DMS114 treated with DMSO at 0.1 percent for 48 hours (cell line): ENCODE measurements at regions not wholly inside any gene's neighbourhood (a gene's known extent, or its start where the extent isn't known, plus 50 kb on each side); places are given as distances from the start of the nearest gene placed in this dataset.
"Not testable (repeated sequence)": the region's sequence is repeated elsewhere in the genome, so short reads cannot be mapped to it uniquely, and the experiment has no call there.

ENCODE experiments used
- DNase-seq: peaks from one replicate; lab custom pipeline; 2025; ENCODE audit not compliant: unreplicated experiment; lab: John Stamatoyannopoulos, UW

DNA sequence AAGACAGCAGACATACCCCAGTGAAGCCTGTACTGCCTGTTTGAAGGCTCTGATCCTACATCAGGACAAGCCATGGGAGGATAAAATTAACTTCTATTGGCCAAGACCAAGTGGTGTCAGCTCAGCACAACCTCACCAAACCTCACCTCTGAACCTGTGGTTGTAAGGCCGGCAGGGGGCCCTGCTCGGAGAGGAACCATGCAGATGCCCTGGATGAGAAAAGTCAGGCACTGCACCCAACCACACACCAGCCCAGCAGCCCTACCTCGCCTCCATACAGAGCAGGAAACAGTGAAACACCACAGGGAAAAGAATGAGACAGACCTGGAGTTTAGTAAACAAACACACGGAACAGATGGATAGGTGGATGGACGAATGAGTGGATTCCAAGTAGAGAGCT lies 70.0 kb upstream of the PAX7 start:
- no peak for DNase-seq

DNA sequence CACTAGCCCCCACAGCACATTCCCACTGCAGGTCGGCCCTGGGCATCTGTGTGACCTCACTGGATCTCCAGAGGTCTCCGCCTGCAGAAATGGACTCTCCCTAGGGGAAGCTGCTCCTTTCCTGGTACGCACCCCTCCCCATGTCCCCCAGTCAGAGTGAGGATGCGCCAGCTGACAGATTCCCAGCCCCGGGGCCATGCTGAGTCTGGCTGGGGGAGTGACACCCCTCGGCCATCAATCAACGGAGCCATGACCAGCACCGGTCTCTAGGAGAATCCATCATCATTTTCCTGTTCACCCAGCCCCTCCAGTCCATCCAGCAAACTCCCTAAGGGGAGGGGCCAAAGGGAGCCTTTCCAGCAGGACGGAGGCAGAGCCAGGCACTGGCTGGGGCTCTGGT lies 68.7 kb upstream of the PAX7 start:
- no peak for DNase-seq

DNA sequence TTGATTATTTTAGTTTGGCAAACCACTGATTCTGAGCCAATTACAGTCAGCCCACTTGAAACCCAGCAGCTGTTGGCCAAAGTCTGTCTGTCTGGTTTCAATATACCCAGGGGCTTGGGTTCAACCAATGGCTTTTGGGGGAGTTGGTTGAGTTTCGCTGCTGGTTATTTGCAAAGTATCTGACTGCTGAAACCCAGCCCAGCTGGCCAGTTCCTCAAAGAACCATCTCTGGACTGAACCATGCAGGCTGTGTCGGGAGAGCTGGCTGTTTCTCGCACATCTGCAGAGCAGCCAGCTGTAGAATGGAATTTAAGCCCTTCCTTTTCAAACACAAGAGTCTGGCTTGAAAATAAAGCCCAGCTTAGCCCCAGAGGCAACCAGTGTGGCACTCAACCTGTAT lies 66.0 kb upstream of the PAX7 start:
- DNase-seq: no peak

DNA sequence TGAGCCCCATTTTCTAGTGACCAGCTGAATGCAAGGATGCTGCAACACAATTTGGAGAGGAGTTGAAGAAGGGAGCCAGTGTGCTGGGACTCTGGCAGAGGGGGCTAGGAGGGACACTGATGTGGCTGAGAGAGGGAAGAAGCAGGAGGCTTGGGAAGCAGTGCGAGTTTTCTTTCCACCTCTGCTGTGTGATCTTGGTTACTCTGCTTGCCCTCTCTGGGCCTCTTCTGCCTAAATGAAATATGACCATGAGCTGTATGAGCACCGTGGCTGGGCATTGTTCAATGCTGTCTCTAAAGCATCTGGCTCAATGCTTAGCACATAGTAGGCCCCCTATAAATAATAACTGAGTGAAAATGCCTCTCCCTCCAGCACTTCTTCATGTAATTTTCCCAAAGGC lies 65.3 kb upstream of the PAX7 start:
- DNase-seq: no peak

DNA sequence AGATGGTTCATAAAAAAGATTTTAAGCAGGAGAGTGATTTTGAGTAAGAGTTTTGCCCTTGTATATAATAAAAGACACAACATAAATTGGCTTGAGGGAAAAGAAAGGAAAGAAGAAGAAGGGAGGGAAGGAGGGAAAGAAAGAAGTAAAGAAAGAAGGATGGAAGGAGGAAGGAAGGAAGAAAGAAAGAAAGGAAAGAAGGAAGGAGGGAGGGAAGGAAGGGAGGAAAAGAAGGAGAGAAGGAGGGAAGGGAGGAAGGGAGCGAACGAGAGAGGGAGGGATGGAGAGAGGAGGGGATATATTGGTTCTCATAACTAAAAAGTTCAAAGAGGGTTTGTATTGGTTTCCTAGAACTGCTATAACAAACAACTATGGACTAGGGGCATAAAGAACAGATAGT lies 62.2 kb upstream of the PAX7 start:
- no peak for DNase-seq

DNA sequence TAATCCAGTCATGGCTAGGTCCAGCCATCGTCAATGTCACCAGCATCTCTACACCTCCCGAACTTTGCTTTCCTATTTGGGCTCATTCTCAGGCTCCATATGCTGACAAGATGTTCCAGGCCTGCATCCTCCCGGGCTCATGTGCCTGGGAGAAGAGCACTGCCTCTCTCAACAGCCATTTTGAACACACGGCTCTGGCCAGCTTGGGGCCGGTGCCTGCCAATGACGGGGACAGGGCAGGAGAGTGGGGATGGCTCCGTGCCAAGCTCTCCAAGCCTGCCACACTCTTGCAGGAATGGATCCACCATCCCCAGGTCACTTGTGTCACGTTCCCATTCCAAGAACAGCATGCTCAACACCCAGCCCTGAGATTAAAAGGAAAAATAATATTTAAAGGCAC lies 61.4 kb upstream of the PAX7 start:
- no peak for DNase-seq

DNA sequence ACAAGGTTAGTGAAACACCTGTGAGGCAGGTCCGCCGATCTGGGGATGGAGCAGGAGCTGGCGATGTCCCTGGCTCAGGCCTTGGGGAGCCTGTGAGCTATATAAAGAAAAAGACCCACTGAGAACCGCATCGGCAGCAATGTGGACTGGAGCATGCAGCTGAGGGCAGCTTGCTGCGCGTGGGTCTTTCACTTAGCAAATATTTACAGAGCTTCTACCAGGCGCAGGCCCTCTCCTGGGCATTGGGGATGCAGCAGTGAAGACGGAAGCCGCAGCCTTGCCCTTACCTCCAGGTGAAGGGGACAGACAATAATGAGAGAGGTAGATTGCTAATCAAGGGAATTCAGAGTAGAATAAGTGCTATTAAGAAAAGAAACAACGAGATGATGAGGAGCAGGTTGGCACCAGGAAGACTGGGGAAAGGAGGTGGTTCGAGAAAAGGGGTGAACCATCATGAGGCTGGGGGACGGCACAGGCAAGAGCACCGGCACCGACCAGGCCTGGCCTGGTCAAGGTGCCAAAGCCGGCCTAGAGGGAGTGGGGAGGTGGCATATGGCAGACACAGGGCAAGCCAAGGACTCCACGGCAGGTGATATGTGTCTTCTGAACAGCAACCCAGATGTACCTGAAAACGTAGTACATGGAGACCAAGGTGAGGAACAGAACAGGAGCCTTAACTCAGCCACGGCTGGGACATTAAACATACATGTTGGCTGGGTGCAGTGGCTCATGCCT lies 60.7 kb upstream of the PAX7 start:
- no peak for DNase-seq

DNA sequence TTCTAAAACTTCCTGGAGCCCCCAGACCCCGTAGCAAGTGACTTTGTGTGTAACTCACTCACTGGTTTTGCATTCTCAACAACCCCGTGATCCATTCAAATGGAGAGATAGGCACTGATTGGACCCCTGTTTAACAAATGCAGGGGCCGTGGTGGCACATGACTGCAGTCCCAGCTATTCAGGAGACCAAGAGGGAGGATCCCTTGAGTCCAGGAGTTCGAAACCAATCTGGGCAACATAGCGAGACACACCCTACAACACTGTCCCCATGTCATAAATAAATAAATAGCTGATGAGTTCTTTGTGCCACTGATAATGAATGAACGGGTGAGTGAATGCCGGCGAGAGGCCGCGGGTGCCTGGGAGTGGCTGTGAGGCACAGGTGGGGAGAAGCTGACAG lies 59.4 kb upstream of the PAX7 start:
- DNase-seq: no peak

DNA sequence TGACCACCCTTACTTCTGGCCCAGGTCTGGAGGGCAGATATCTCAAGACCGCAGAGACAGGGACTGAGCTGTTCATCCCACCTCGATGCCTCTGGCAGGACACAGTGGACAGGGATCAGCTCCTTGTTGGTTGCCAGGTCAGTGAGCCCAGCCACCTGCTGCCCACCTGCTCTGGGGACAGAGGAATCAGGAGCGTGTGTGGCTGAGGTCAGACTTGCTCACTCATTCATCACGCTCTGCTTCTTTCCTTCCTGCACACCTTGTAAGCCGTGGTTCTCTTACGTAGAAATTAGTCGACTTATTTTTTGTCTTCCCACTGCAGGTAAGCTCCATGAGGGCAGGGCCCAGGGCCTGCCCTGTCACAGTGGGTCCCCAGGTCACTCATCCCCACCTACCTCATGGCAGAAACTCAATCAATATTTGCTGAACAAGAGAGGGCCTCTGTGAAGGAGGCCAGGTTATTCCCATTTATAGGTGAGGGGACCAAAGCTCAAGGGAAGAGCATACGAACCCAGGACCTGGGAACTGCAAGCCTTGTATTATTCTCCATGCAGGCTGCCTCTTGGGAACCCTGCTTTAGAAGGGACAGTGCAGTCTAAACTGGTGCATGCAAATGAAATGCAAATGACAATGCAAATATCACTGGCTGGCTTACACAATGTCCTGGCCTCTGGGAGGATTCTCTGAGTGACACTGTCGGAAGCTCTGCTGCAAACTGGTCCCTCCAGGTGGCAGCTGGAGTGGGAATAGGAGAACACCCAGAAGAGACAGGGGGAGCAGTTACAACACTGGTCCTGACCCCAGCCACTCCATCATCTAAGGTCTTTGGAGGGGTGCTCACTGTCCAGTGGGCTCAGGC lies 58.4 kb upstream of the PAX7 start:
- DNase-seq: no peak

DNA sequence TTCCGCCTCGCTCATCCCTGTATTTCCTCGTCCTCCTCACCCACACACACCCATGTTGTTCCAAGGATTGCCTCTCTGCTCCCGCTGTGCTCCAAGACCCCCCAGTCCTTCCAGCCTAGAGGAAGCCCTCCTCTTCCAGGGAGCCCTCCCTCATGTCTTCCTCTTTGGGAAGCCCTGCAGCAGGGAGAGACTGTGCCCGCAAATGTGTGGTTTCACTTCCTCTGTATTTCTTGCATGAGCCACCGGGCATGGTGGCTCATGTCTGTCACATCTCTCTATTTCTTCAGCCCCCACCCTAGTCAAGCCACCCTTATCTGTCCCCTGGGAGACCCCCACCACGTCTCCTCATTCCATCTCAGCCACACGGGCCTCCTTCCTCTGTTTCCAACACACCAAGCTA lies 57.5 kb upstream of the PAX7 start:
- no peak for DNase-seq

DNA sequence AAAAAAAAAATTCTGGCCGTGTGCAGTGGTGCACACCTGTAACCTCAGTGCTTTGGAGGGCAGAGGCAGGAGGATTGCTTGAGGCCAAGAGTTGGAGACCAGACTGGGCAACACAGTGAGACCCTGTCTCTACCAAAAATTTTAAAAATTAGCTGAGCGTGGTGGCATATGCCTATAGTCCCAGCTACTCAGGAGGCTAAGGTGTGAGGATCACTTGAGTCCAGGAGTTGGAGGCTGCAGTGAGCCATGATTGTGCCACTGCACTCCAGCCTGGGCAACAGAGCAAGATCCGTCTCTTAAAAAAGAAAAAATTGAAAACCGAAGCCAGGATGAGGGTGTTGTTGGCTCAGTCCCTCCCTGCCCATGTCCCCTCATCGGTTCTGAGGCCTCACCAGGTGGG lies 55.9 kb upstream of the PAX7 start:
- DNase-seq: no peak

DNA sequence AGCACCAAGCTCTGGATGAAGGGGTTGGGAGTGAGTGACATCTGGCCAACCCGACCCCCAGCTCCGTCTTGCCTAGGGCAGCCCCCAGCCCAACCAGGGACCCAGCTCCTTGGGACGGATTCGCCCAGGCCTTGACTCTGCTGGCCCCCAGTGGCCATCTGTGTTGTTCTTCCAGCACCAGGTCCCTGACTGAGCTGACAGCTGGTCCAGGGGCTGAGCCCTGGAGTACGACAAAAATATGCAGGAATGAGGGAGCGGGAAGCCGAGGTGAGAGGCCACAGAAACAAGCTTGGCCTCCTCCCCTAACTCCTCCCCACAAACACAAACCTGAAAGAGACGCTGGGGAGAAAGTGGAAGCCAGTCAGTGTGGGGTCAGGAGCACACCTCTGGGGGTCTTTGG lies 55.0 kb upstream of the PAX7 start:
- no peak for DNase-seq

DNA sequence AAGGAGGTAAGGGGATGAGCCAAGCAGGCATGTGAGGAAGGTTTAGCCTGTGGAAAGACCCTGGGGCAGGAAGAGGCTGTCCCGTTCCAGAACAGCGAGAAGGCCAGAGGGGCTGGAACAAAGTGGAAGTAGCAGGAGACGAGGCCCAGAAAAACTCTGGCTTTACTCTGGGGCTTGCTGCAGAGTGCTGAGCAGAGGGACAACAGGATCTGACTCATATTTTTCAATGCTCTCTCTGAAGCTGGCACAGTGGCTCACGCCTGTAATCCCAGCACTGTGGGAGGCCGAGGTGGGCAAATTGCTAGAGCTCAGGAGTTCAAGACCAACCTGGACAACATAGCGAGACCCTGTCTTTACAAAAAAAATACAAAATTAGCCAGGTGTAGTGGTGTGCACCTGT lies 52.4 kb upstream of the PAX7 start:
- no peak for DNase-seq

DNA sequence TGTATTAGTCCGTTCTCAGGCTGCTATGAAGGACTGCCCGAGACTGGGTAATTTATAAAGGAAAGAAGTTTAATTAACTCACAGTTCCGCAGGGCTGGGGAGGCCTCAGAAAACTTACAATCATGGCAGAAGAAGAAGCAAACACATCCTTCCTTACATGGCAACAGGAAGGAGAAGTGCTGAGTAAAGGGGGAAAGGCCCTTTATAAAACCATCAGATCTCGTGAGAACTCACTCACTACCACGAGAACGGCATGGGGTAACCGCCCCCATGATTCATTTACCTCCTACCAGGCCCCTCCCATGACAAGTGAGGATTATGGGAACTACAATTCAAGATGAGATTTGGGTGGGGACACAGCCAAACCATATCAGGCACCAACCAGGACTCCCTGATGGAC lies 51.4 kb upstream of the PAX7 start:
- DNase-seq: not testable (repeated sequence)

DNA sequence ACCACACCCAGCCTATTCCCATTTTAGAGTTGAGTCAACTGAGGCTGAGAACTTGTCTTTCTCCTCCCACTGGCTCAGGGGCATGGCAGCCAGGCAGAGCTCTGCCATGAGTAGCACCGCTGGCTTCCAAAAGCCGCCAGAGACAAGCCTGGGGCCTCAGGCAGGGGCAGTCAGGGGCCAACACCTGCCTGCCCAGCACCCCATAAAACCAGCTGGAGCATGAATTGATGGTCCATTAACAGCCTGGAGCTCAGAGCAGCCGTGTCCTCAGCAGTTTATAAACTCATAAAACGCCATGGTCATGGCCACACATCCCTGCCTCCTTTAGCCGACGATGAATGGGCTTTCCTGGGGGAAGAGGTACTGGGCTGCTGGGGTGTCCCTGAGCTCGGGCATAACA lies 50.6 kb upstream of the PAX7 start:
- no peak for DNase-seq

DNA sequence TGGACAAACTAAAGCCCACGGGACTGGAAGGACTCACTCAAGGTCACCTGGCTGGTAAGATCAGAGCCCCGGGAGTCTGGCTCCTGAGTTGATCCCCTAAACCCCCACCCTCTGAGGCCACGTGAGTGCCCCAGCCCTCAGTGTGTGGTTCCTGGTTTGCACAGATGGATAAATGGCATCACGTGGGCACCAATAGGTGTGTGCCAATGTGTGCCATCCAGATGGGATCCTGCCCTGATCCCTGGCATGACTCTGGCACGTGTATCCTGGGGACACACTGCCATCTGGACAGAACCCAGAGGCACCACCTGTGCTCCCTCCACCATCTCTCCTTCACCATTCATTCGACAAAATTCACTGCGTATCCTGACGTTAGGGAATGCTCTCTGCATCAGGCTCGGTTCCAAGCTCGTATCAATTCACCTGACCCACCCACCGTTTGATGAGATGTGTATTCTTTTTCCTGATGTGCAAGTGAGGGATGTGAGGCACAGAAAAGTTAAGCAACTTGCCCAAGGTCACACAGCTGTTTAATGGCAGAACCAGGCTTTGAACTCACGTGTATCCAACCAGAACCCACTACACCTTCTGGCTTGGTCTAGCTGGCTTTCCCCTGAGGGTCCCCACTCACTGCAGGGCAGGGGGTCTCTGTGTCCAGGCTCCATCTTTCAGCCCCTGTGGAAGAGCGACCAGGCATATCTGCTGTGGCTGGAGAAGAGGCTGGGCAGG lies 49.8 kb upstream of the PAX7 start:
- DNase-seq: no peak
